HCT116 (cell line): ENCODE measurements at regions not wholly inside any gene's neighbourhood (a gene's known extent, or its start where the extent isn't known, plus 50 kb on each side); places are given as distances from the start of the nearest gene placed in this dataset.

Source experiments
- CTCF ChIP-seq, 3 experiments: fragments of 200-600 bp in 1 of 3; sonication (generic) in 1 of 3; IDR thresholded peaks in 2 of 3; conservative IDR thresholded peaks in 1 of 3; 2 replicates each; pipeline ENCODE4 v1.5.1; 2012 to 2017; ENCODE audit warnings: low read depth in 2 of 3, low read length in 2 of 3, antibody characterized with exemption in 1 of 3, borderline replicate concordance in 1 of 3, control low read depth in 1 of 3, mild to moderate bottlenecking in 1 of 3, mixed read lengths in 1 of 3, mixed run types in 1 of 3, moderate library complexity in 1 of 3; ENCODE audit not compliant: insufficient read depth in 1 of 3
- EZH2 ChIP-seq: fragments of 200-600 bp; sonication (generic); IDR thresholded peaks from 2 replicates; pipeline ENCODE4 v1.6.1; 2017; ENCODE audit warnings: antibody characterized with exemption, mixed run types
- JUND ChIP-seq: IDR thresholded peaks from 2 replicates; pipeline ENCODE4 v1.6.1; 2012
- POLR2A ChIP-seq: IDR thresholded peaks from 2 replicates; pipeline ENCODE4 v1.7.0; 2011; ENCODE audit warnings: borderline replicate concordance; ENCODE audit not compliant: insufficient read depth, insufficient read length; ENCODE audit errors: extremely low read depth
- POLR2AphosphoS5 ChIP-seq: IDR thresholded peaks from 2 replicates; pipeline ENCODE4 v1.6.1; 2011; ENCODE audit warnings: mild to moderate bottlenecking, low read depth, low read length, moderate library complexity
- RAD21 ChIP-seq: IDR thresholded peaks from 2 replicates; pipeline ENCODE4 v1.6.1; 2012; ENCODE audit warnings: low read depth, mild to moderate bottlenecking
- REST ChIP-seq: IDR thresholded peaks from 2 replicates; pipeline ENCODE4 v1.6.1; 2012; ENCODE audit warnings: low read depth
- SP1 ChIP-seq: IDR thresholded peaks from 2 replicates; pipeline ENCODE4 v1.6.1; 2012; ENCODE audit warnings: low read depth
- TCF7L2 ChIP-seq: IDR thresholded peaks from 2 replicates; pipeline ENCODE4 v1.7.0; 2011; ENCODE audit warnings: borderline replicate concordance, inconsistent platforms; ENCODE audit not compliant: insufficient read depth, insufficient read length; ENCODE audit errors: extremely low read depth
- TF ChIP-seq, protein P1 (sequence below): IDR thresholded peaks from 2 replicates; pipeline ENCODE4 v1.6.1; 2012

DNA sequence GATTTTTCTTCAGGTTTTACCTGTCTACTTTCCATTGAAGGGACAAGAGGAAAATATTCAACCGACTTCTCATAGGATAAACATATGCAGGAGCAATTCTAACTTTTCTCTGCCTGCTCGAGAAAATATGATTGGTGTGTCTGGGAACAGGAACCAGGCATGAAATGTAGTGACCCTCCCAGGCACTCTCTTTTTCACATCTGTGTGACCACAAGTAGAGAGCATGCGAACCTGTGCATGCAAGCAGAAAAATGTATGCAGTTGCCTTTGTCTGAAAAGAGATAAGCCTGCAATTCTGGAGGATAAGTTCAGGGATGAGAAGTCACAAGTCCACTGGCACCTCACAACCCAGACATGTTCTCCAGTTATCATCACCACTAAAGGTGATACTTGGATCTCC lies 583.5 kb upstream of the FAT3 start:
- TF ChIP-seq TCF7L2 (no peak), CTCF (IDR thresholded peaks at IDR 0.05 in 2 of 3, conservative IDR thresholded peaks at IDR 0.05 in 1 of 3; ENCODE audit: borderline replicate concordance in 1 of 3, insufficient read depth in 1 of 3, low read depth in 2 of 3, low read length in 2 of 3) (no peak), EZH2 (no peak), REST (no peak), RAD21 (no peak), POLR2AphosphoS5 (no peak), JUND (no peak), SP1 (no peak), POLR2A (no peak)
- TF ChIP-seq, protein P1, sequence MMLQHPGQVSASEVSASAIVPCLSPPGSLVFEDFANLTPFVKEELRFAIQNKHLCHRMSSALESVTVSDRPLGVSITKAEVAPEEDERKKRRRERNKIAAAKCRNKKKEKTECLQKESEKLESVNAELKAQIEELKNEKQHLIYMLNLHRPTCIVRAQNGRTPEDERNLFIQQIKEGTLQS, result no peak
